Stimulated activated CD4-positive, alpha-beta T cell treated with anti-CD3 and anti-CD28 coated beads, TNF-alpha, amount 100 ng/mL, for 48 hours (primary cell): ENCODE measurements at regions not wholly inside any gene's neighbourhood (a gene's known extent, or its start where the extent isn't known, plus 50 kb on each side); places are given as distances from the start of the nearest gene placed in this dataset.

ENCODE experiments used
- DNase-seq, 3 donors: peaks; one replicate each; pipeline ENCODE4 v3.0.0-alpha.2; 2020; ENCODE audit warnings: low read depth in 3 of 3

DNA sequence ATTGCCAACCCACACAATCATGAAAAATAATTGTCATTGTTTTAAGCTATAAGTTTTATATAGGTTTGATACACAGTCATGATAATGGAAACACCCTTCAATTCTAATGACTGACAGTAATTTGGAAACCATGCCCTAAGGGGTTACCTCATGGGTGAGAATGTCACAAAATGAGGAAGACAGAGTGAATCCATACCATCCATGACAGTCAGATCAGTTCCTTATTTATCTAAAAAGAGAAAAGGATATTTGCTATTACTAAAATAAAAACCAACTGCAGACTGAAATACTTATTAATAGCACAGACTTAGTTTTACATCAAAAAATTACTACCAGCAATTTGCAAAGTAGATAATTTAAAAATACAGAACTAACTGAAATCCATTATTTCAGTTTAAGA, 437.8 kb downstream of the UTRN start:
- no peak for DNase-seq

DNA sequence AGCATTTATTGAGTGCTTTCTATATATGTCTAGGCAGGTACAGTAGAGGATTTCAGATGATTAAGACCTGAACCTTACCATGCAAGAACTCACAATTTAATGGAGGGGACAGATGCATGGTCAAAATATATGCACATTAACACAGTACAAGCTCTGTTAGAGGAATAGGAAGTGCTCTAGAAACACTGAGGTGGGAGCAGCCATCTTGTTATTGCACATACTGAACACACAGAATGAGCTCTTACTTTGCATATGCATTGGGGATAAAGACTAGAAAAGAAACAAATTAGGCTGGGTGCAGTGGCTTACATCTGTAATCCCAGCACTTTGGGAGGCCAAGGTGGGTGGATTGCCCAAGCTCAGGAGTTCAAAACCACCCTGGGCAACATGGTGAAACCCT, 438.3 kb downstream of the UTRN start:
- DNase-seq, result no peak

DNA sequence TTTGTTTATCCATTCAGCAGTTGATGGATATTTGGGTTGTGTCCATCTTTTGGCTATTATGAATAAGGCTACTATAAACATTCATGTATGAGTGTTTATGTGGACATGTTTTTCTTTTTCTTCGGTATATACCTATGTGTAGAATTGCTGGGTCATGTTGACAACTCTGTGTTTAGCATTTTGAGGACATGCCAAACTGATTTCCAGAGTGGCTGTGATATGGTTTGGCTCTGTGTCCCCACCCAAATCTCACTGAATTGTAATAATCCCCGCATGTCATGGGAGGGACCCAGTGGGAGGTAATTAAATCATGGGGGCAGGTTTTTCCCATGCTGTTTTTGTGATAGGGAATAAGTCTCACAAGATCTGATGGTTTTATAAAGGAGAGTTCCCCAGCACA, 439.7 kb downstream of the UTRN start:
- no peak for DNase-seq

DNA sequence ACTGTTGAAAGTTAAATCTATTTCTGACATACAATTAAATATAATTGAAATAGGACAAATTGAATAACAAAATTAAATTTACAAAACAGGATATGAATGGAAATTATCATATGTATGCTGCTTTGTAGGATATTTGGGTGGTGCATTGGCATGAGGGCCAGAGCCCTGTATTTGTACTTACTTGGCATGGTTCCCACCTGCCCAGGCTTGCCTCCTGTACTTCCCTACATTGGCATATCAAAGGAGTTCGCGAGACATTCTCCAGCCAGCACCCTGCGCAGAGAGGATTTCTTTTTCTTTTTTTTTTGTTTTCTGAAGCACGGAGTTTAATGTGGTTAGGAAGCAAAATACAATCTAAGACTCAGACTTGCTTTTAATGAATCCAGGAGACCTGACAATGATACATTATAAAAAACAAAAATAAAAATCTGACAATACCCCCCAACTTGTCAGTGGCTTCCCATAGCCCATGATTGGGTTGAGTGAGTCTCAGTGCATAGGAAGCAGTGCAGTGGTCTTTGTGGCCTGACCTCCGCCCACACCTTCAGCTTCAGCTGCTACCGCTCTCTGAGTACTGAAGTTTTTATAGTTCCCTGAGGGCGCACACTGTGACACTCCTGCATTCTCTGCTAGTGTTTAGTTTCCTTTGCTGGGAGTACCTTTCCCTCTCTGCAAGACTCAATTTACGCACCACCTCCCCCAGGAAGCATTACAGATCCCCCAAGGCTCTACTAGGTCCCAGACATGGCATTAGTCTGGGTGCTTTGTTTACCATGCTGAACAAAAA, 440.8 kb downstream of the UTRN start:
- DNase-seq, result no peak

DNA sequence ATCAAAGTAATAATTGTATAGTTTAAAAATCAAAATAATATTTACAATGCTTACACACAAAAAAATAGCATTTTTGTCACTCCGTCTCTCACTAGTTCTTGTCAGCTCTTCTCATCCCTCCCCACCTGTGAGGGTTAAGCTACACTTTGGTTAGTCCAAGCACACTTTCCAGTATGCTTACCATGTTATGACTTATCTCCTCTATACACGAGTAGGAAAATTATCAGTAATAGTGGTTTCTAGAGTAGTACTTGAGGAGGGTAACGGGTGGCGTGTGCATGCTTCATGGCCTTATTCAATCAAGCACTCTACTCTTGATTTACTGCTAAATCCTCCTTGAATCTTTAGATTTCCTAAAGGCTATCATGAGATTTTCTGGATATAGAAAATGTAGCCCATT, 443.7 kb downstream of the UTRN start:
- no peak for DNase-seq

DNA sequence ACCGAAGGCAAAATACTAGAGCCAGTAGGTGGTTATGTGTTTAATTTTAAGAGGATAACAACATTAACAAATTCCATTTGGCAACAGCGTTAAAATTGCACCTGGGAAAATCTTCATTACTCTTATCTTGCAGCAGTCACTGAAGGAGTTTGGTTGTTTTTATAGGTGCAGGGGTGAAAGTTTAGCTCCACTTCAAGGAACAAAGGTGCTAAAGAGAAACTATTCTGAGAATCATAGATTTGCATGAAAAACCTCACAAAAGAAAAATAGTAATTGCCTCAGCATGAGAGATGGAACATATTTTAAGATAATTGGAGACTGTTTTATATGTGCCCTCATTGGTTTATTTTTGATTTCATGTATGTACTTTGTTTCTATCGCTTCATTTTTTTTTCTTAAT, 444.4 kb downstream of the UTRN start:
- DNase-seq, result no peak

DNA sequence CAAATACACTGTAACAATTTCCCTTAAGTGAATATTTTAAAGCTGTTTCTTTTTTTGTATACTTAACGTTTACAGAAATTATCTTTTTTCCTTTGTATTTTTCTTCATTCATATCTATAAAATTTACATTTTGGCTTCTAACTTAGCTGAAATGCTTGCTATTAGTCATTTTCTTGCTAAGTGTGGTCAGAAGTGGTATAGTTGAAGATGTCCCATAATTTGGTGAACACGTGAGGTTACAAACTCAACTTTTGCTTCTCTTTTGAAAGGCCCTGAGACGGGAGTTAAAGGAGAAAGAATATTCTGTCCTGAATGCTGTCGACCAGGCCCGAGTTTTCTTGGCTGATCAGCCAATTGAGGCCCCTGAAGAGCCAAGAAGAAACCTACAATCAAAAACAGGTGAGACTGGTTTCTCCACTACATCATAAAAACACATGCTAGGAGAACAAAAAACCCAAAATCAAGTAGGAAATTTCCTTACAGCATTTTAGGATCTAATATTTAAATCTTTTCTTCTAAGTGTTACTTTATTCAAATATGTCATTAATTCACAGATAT, 445.0 kb downstream of the UTRN start:
- no peak for DNase-seq

DNA sequence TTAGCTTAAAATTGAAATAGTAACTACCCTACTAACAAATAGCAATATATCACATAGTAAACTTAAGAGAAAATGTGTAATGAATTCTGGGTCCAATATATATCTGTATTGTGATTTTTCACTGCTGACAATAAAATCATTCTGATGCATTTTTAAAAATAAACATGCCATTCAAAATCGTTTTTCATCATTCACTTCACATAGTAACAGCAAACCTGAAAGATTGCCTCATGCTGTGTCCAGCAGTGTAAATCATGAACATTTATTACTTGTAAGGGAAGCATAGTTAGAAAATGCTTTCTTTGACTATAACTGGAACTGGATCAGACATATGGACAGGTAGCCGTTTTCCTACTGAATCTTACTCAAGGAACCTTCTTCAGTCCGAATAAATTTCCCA, 446.1 kb downstream of the UTRN start:
- DNase-seq, result no peak

DNA sequence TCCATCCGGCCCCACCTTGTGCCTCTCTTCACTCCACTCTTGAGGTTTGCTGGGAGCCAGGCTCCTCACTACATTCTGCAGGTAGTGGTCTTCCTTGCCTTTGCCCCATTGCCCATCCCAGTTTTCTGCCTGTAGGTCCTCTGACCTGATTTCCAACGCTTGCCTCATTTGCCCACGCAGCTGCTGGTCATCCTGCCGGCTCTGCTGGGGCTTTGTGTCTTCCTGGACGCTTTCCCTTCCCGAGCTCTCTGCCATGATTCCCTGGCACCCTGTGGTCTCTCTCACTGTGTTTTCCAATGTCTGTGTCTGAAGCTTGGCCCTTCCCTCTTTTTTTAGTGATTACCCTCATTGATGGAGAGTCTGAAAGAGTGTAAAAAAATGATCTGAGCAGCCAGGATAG, 451.6 kb downstream of the UTRN start:
- no peak for DNase-seq

DNA sequence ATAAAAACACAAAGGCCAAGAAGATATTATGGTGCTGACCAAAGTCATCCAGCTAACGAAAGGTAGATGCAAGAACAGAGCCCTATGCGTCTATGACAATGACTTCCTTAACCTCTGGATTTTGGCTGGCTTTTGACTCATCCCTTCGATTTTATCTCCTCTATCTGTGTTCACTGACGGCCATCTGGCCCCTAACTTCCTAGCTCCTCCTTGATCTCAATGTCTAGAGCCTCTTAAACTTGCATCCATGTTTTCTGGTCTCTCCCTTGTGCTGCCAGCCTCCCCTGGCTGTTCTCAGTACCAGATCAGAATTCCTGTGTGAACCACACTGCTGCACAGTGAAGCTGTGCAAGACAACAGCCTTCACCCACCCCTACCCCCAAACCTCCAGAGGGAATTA, 452.9 kb downstream of the UTRN start:
- no peak for DNase-seq

DNA sequence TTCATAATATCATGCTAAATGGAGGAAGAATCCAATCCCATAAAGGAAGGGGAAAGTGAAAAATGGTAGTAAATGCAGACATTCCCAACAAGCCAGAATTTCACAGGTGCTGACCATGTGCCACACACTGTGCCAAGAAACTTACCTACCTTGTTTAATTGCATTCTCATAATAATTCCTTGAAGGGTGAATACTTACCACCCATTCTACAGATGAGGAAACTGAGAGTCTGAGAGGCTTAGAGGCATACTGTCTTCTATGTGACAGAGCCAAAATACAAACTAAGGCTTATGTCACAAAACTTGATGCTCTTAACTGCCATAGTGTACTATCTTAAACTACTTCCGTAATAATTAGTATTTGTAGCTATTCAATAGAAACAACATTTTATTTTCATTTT, 454.7 kb downstream of the UTRN start:
- DNase-seq, result no peak

DNA sequence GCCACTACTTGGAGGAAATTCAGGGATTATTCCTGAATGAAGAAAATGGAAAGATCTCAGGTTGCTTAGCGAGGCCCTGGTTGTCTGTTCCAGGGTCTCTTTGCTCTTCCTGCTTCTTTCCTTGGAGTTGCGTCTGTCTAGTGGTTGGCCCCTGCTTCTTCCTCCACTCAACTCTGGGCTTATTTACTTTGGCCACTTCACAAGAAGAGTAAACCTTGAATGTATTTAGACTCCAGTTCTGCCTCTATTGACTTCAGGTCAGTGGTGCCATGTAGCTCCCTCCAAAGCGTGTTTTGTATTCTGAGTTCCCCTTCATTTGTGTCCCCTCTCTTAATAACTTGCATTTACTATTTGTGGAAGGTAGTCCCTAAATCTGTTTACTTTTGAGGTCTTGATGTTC, 456.5 kb downstream of the UTRN start:
- DNase-seq, result no peak

DNA sequence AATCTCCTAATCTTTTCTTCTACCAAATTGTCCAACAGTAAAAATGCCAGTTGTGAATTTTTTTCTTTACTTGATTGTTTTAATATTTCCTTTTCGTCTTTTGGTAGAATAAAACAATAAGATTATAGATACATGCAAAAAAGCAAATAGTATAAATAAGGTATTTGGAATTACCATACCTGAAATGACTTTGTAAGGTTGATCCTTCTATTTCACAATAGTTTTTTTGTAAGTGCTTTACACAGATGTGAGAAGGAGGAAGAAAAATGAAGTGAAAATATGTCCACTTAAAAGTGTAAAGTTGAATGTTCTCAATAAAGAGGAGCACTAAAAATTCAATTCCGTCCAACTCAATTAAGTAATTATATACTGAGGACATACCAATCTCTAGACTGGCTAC, 457.6 kb downstream of the UTRN start:
- DNase-seq, result no peak

DNA sequence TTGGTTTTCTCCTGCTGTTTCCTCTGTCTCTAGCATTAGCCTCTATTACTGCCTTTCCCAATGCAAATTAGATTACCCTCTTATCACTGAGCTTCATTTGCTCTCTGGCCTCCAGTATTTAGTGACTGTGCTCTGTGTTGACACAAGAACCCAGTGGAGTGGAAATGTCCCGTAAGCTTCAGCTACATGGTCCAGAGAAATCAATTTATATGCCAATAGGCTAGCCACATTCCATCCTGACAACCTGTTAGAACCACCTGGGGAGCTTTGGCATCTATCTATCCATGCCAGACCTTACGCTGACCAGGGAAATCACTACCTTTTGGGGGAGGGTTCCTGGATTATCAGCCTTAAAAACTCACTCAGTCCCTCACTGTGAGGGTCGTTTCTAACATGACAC, 459.6 kb downstream of the UTRN start:
- no peak for DNase-seq

DNA sequence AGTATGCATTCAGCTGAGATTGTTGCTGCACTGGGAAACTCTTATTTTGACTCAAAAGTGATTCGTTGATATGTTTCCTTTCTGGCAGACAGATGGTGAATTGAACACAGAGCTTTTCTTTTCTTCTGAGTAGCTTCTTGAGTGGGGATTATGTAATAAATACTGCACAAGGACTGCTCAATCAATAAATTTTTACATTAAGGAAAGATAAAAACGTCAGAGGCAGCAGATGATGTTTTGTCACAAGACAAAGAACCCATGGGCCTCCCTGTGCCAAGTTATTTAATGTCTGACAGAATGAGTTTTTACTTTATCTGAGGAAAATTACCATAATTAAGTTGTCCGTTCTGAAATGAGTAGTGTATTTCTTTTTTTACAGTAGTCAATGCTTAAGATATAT, 460.3 kb downstream of the UTRN start:
- DNase-seq, result no peak

DNA sequence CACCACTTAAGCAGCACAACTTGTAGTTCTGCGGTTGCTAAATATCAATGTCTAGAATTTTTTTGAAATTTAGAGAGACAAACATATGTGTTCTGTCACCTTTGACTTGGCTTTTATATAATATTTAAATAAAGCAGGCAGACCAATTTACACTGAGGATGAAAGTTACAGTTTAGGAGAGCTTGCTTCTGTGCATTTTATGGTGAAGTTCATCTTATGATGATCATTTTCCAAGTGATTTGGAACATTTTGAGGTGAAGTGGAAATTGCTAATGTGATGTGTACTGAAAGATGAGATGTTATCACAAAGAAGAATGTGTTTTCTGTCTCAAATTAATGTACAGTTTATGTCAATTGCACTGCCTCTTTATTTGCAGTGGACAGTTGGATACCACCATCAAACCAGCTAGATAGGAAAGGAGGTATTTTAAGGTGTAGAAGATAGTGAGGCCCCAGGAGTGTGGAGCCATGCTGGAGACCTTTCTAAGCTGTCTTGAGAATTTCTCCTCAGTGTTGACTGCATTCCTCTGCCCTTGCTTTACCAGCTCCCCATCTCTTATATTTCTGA, 461.9 kb downstream of the UTRN start:
- DNase-seq, result no peak

DNA sequence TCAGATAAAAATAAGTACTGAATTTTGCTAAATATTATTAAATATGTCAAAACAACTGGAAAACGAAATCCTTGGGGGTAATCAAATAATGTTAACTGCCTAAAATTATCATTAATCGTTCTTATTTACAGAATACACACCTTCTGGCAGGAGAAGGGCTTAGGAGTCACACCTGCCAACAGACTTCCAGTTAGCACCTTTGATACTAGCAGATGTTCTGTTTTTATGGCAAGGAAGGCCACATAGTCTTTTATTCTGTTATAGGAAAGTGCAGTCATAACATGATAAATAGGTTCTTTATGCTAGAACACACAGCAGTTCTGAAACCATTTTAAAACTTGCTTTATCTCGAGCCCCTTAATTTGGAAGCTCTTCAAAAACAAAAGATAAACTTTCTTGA, 464.1 kb downstream of the UTRN start:
- DNase-seq, result no peak

DNA sequence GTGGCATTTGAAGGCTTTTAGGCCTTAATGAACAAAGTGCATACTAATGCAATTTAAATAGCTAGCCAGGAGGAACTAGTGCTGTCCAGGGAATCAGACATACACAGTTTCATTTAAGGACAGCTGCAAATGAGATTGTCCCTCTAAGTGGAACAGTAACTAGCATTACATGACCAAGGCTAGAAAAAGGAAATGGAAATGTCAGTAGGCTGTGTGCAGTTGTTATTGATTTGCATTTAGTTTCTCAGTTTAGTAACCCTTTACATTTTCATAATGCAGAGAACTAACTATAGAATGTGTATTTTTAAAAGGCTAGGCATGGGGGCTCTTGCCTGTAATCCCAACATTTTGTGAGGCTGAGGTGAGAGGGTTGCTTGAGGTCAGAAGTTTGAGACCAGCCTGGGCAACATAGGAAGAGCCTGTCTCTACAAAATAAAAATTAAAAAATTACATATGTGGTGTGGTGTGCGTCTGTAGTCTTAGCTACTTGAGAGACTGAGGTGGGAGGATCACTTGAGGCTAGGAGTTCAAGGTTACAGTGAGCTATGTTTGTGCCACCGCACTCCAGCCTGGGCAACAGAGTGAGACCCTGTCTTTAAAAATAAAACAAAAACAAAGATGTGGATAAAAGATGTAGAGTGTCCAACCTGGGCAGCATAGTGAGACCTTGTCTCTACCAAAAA, 468.0 kb downstream of the UTRN start:
- DNase-seq, result no peak

DNA sequence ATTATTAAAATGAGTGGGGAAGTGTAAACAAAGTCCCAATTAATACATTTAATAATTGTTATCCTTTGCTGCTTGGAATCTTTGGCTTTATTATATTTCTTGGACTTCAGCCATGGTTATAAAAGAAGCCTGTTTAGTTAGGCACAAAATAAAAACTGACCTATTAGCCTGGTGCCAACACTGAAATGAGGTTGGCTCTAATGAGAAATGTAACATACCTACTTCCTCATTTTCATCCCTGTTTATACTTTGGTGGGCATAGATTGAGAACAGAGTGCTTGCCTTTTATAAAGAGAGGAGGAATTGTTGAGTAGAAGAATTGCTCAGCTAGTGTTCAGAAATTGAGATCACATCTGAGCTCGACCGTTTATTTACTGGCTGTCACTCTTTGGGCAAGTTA, 471.3 kb downstream of the UTRN start:
- no peak for DNase-seq

DNA sequence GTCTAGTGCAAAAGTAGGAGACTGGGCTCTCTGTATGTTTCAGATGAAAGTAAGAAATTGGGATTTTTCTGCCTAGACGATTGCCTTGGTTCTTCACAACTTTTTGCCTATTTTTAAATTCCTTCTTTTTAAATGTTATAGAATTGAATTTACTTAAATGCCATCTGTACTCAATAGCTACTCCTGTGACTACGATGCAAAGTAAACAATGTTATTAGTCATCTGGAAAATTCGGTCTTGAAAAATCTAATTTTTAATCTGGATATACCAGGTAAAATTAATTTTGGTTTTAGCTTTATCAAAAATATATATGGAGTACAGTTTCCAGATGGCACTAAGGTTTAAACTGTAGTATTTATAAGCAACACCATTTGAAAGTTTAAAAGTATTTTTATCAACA, 472.2 kb downstream of the UTRN start:
- DNase-seq, result no peak

DNA sequence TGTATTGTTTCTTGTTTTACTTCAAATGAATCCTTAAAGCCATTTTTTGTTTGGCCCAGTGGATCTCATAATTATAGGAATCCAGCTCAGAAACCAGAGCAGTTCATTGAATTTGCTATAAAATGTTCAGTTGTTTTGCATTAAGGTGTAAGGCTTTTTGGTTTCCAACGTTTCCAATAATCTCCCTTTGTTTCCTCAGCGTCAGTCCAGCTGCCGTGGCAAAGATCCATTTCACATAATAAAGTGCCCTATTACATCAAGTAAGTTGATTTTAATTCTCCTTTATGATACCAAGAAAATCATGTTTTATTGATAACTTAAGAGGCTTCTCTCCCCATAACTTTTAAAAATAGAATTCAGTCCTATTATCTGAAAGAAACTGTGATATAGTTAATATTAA, 472.6 kb downstream of the UTRN start:
- DNase-seq, result no peak

DNA sequence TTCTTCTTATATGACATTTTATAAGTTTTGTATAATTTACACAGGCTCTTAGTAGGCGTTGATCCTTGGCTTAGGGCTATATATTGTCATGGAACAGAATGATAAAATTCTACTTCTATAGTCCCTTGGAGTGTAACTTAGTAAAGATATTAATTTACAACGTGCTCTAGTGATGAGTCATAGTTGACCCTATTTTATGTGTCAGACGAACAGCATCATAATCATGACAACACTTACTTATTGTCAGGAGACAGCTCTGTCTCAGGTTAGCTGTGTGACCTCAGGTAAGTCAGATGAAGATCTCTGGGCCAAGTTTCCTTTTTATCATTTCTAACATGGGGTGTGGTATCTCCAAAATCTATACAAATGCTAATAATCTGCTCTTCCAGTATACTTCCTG, 473.5 kb downstream of the UTRN start:
- no peak for DNase-seq

DNA sequence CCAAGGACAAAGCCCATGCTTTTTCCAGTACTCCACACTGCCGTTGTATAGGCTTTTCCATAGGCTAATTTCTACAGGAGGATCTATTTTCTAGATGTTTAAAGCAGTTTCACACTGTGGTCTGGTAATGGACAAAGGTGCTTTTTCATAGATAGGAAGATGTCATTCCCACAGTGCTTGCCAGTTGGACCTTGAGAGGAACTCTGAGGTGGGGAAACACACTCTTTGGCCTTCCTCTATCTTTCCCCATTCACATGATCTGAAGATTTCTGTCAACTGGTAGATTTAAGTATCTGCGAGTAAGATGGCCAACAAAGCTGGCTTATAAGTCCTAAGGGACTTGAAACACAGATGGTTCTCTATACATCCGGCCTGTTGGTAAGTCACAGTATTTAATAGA, 477.3 kb downstream of the UTRN start:
- DNase-seq, result no peak
